H9 (cell line): ENCODE measurements at regions not wholly inside any gene's neighbourhood (a gene's known extent, or its start where the extent isn't known, plus 50 kb on each side); places are given as distances from the start of the nearest gene placed in this dataset.

Source experiments
- DNase-seq: peaks from one replicate; pipeline ENCODE4 v3.0.0-alpha.2; 2017
- H2AFZ ChIP-seq: one replicate; pipeline ENCODE4 v1.6.1; 2013; ENCODE audit warnings: mild to moderate bottlenecking, low read length, control low read depth, moderate library complexity
- H2AK5ac ChIP-seq: 2 replicates; pipeline ENCODE4 v1.6.1; 2013; ENCODE audit warnings: low read length, control low read depth, mixed read lengths; ENCODE audit not compliant: insufficient read length
- H2BK120ac ChIP-seq: one replicate; pipeline ENCODE4 v1.6.1; 2013; ENCODE audit warnings: low read depth, mild to moderate bottlenecking, low read length, control low read depth, inconsistent platforms; ENCODE audit not compliant: poor library complexity, severe bottlenecking
- H2BK12ac ChIP-seq: 2 replicates; pipeline ENCODE4 v1.6.1; 2013; ENCODE audit warnings: low read length, control low read depth, mixed read lengths, low read depth; ENCODE audit not compliant: insufficient read length
- H2BK15ac ChIP-seq: 2 replicates; pipeline ENCODE4 v1.6.1; 2013; ENCODE audit warnings: low read depth, low read length, control low read depth
- H2BK20ac ChIP-seq: one replicate; pipeline ENCODE4 v1.6.1; 2013; ENCODE audit warnings: low read depth, mild to moderate bottlenecking, low read length, control low read depth, inconsistent platforms; ENCODE audit not compliant: poor library complexity, severe bottlenecking
- H2BK5ac ChIP-seq: 2 replicates; pipeline ENCODE4 v1.6.1; 2013; ENCODE audit warnings: low read length, control low read depth, mixed read lengths; ENCODE audit not compliant: insufficient read length
- H3K14ac ChIP-seq: 2 replicates; pipeline ENCODE4 v1.6.1; 2013; ENCODE audit warnings: low read length, control low read depth; ENCODE audit not compliant: insufficient read depth
- H3K18ac ChIP-seq: 2 replicates; pipeline ENCODE4 v1.6.1; 2013; ENCODE audit warnings: low read depth, mild to moderate bottlenecking, mixed read lengths, low read length, control low read depth; ENCODE audit not compliant: insufficient read length
- H3K23ac ChIP-seq: 2 replicates; pipeline ENCODE4 v1.6.1; 2013; ENCODE audit warnings: low read length, control low read depth, mixed read lengths, low read depth; ENCODE audit not compliant: insufficient read length
- H3K23me2 ChIP-seq: 2 replicates; pipeline ENCODE4 v1.6.1; 2013; ENCODE audit warnings: low read depth, mild to moderate bottlenecking, mixed read lengths, low read length, control low read depth; ENCODE audit not compliant: insufficient read length, poor library complexity, severe bottlenecking
- H3K27ac ChIP-seq: 2 replicates; pipeline ENCODE4 v1.5.1; 2013; ENCODE audit warnings: low read length, control low read depth, mixed read lengths, low read depth; ENCODE audit not compliant: insufficient read length
- H3K27me3 ChIP-seq: 2 replicates; pipeline ENCODE4 v1.6.1; 2013; ENCODE audit warnings: low read length, control low read depth, inconsistent platforms; ENCODE audit not compliant: insufficient read depth
- H3K4ac ChIP-seq: 2 replicates; pipeline ENCODE4 v1.6.1; 2013; ENCODE audit warnings: low read depth, mild to moderate bottlenecking, control low read depth, inconsistent platforms, low read length, moderate library complexity
- H3K4me1 ChIP-seq: 2 replicates; pipeline ENCODE4 v1.6.1; 2013; ENCODE audit warnings: low read length, control low read depth, inconsistent platforms; ENCODE audit not compliant: insufficient read depth
- H3K4me2 ChIP-seq: 2 replicates; pipeline ENCODE4 v1.6.1; 2013; ENCODE audit warnings: low read length, control low read depth, mixed read lengths; ENCODE audit not compliant: insufficient read length, insufficient read depth
- H3K56ac ChIP-seq: 2 replicates; pipeline ENCODE4 v1.6.1; 2013; ENCODE audit warnings: low read depth, mild to moderate bottlenecking, mixed read lengths, low read length, control low read depth; ENCODE audit not compliant: insufficient read length
- H3K79me1 ChIP-seq: 2 replicates; pipeline ENCODE4 v1.6.1; 2013; ENCODE audit warnings: low read depth, mild to moderate bottlenecking, moderate library complexity, low read length, control low read depth, inconsistent platforms; ENCODE audit not compliant: insufficient read depth, poor library complexity, severe bottlenecking
- H3K79me2 ChIP-seq: 2 replicates; pipeline ENCODE4 v1.6.1; 2013; ENCODE audit warnings: low read length, control low read depth, inconsistent platforms; ENCODE audit not compliant: insufficient read depth
- H3K9ac ChIP-seq: 2 replicates; pipeline ENCODE4 v1.6.1; 2013; ENCODE audit warnings: low read length, control low read depth, mixed read lengths; ENCODE audit not compliant: insufficient read length; ENCODE audit errors: extremely low read depth
- H3K9me3 ChIP-seq: one replicate; pipeline ENCODE4 v1.6.1; 2013; ENCODE audit warnings: low read depth, low read length, inconsistent platforms; ENCODE audit not compliant: control insufficient read depth
- H3T11ph ChIP-seq: one replicate; pipeline ENCODE4 v1.6.1; 2013; ENCODE audit warnings: mild to moderate bottlenecking, low read length, control low read depth, inconsistent platforms
- H4K20me1 ChIP-seq: one replicate; pipeline ENCODE4 v1.6.1; 2013; ENCODE audit not compliant: control insufficient read depth, insufficient read length, insufficient read depth
- H4K5ac ChIP-seq: 2 replicates; pipeline ENCODE4 v1.6.1; 2013; ENCODE audit warnings: low read depth, mild to moderate bottlenecking, mixed read lengths, low read length, control low read depth; ENCODE audit not compliant: insufficient read length
- H4K8ac ChIP-seq: replicated peaks from 2 replicates; pipeline ENCODE4 v1.6.1; 2013; ENCODE audit warnings: low read length, control low read depth, mixed read lengths, low read depth; ENCODE audit not compliant: insufficient read length
- H4K91ac ChIP-seq: 2 replicates; pipeline ENCODE4 v1.6.1; 2013; ENCODE audit warnings: low read depth, mild to moderate bottlenecking, moderate library complexity, mixed read lengths, low read length, control low read depth; ENCODE audit not compliant: insufficient read length
- H3K27ac Mint-ChIP-seq, 3 experiments: 2 replicates in 2 of 3; 3 replicates in 1 of 3; pipeline ENCODE4 v1.8.0; 2020 to 2021; ENCODE audit warnings: mixed read lengths in 3 of 3, mild to moderate bottlenecking in 1 of 3, moderate library complexity in 1 of 3
- H3K27me3 Mint-ChIP-seq: 2 replicates; pipeline ENCODE4 v1.8.0; 2021; ENCODE audit warnings: low read depth, mild to moderate bottlenecking, moderate library complexity, mixed read lengths
- H3K36me3 Mint-ChIP-seq, 3 experiments: 2 replicates in 2 of 3; 3 replicates in 1 of 3; pipeline ENCODE4 v1.8.0; 2020 to 2021; ENCODE audit warnings: low read depth in 3 of 3, mixed read lengths in 3 of 3; ENCODE audit not compliant: insufficient read depth in 1 of 3
- H3K4me1 Mint-ChIP-seq, 2 experiments: 2 replicates each; pipeline ENCODE4 v1.8.0; 2020; ENCODE audit warnings: mixed read lengths in 2 of 2
- H3K4me3 Mint-ChIP-seq, 2 experiments: 2 replicates in 1 of 2; 3 replicates in 1 of 2; pipeline ENCODE4 v1.8.0; 2020 to 2021; ENCODE audit warnings: mild to moderate bottlenecking in 2 of 2, mixed read lengths in 2 of 2, moderate library complexity in 1 of 2
- H3K9me3 Mint-ChIP-seq, 2 experiments: 2 replicates in 1 of 2; 3 replicates in 1 of 2; pipeline ENCODE4 v1.8.0; 2020; ENCODE audit warnings: mild to moderate bottlenecking in 2 of 2, mixed read lengths in 2 of 2, moderate library complexity in 1 of 2
- CTCF ChIP-seq: fragments of 200-600 bp; sonication (generic); conservative IDR thresholded peaks from 3 replicates; pipeline ENCODE4 v1.8.0; 2021; ENCODE audit warnings: antibody characterized with exemption, mild to moderate bottlenecking
- WGBS: extraction: QIAGEN DNeasy Blood & Tissue Kit; methylation state at CpG from one replicate; pipeline ENCODE4 v1.1.7; 2013; ENCODE audit warnings: missing lambda C conversion rate, low lambda C conversion rate, mixed read lengths; ENCODE audit not compliant: insufficient read length; ENCODE audit errors: extremely low coverage; 5-methylcytosine and 5-hydroxymethylcytosine counted together

GRCh38 chr18:25647404-25647803 lies 295.4 kb upstream of the ZNF521 start:
- H3K36me3 Mint-ChIP-seq = no peaks in the 10 kb centered on the region; a peak in 1 of 7 replicates
- Histone ChIP-seq H3K79me2 (no peaks in the 10 kb centered on the region), H3K4ac (no peak overlapping the region), H4K20me1 (no peaks in the 10 kb centered on the region), H2AK5ac (no peak overlapping the region), H4K5ac (no peak overlapping the region), H4K8ac (no peak overlapping the region), H2BK15ac (no peak overlapping the region), H3K9me3 (no peaks in the 10 kb centered on the region), H3K27me3 (no peaks in the 10 kb centered on the region), H3K9ac (no peak overlapping the region), H2BK12ac (no peak overlapping the region), H3K14ac (no peak overlapping the region), H3K79me1 (no peaks in the 10 kb centered on the region), H3T11ph (no peak overlapping the region), H3K4me2 (no peak overlapping the region), H4K91ac (no peak overlapping the region), H3K18ac (no peak overlapping the region), H2BK20ac (no peak overlapping the region), H3K23me2 (no peaks in the 10 kb centered on the region), H3K56ac (no peak overlapping the region), H3K27ac (no peak overlapping the region), H2BK5ac (no peak overlapping the region), H3K23ac (no peak overlapping the region), H2BK120ac (no peak overlapping the region), H2AFZ (no peak overlapping the region), H3K4me1 (no peaks in the 10 kb centered on the region)
- peaks cover 12 to 15% of the 10 kb centered on the region in 2 experiments for H3K4me1 Mint-ChIP-seq
- H3K9me3 Mint-ChIP-seq = no peaks in the 10 kb centered on the region
- no peak for DNase-seq
- no peak overlapping the region for H3K27ac Mint-ChIP-seq
- WGBS = no CpG with 5 or more reads among the region's 3 CpGs
- no peaks in the 10 kb centered on the region for H3K27me3 Mint-ChIP-seq
- TF ChIP-seq CTCF = no peak
- no peak overlapping the region for H3K4me3 Mint-ChIP-seq
